Stimulated activated CD4-positive, alpha-beta T cell treated with anti-CD3 and anti-CD28 coated beads, Interleukin-4, amount 100 ng/mL, for 48 hours (primary cell): ENCODE measurements at regions not wholly inside any gene's neighbourhood (a gene's known extent, or its start where the extent isn't known, plus 50 kb on each side); places are given as distances from the start of the nearest gene placed in this dataset.
"Not testable (repeated sequence)": the region's sequence is repeated elsewhere in the genome, so short reads cannot be mapped to it uniquely, and the experiment has no call there.

Experiments used
- DNase-seq, 2 donors: peaks; one replicate each; pipeline ENCODE4 v3.0.0-alpha.2; 2020; ENCODE audit warnings: low read depth in 2 of 2

DNA sequence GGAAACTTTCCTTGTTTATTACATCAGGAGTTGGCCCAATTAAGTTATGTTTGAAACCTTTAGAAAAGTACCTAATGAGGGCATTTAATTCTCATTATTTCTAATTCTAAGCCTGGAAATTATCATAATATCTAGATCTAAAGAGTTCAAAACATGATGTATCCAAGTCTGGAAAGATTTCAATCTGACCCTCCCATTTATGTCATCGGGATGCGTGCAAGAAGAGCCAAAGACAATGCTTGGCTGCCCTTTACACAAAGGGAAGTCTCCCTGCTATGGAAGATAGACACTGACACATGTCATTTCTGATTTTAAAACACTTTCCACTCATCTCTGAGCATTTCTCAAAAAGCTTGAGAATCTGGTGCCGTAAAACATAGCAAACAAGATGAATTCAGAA, 222.4 kb downstream of the ANTXR2 start:
- no peak for DNase-seq

DNA sequence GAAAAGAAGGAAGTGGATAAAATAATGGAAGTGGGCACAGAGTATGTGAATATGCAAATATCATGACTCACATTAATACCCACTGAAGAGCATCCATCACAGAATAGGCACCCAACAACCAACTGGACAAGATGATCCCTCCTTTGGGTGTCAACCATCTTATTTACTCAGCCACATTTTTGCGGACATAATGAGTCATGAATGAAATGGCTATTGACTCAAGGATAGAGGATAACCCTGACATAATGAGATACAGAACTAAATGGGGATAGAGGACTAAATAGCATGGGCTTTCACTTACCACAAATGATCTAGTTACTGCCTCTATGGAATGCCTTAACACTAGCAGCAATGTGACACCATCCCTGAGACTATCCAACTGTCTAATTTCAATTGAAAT, 224.7 kb downstream of the ANTXR2 start:
- no peak for DNase-seq

DNA sequence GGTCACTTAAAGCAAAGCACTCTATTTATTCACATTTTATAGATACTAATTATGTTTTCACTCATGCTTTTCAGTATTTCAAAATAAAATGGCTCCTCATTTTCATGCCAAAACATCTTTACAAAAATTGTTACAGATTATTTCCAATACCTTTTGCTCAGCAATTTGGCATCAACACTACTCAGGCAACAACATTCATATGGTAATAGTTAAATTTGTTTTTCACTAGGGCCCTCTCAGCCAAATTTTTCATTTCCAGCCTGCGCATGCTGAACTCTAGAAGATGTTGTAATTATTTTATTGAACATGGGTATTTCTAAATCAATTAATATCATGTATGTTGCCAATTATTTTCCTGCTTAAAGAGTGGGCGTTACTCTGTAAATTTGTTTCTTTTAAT, 225.6 kb downstream of the ANTXR2 start:
- DNase-seq = no peak

GRCh38 chr4:79842162-79842561, 230.9 kb downstream of the ANTXR2 start:
- DNase-seq = no peak

GRCh38 chr4:79833857-79834256, 239.2 kb downstream of the ANTXR2 start:
- no peak for DNase-seq

GRCh38 chr4:79831701-79832514, 241.1 kb downstream of the ANTXR2 start:
- no peak for DNase-seq

GRCh38 chr4:79831119-79831528, 241.9 kb downstream of the ANTXR2 start:
- no peak for DNase-seq

DNA sequence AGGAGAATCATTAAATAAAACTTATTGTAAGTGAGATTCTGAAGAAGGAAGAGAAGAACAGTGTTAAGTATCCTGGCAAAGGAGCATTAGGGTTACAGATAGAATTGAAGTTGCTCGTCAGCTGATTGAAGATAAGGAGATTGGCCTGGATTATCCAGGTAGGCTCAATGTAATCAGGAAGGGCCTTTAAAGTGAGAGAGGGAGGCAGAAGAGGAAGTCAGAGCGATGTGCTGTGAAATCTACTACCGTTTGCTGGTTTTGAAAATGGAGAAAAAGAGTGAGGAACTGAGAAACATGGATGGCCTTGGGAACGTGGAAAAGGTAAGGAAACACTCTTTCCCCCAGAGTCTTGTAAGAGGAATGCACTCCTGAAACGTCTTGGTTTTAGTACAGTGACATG, 245.7 kb downstream of the ANTXR2 start:
- no peak for DNase-seq

DNA sequence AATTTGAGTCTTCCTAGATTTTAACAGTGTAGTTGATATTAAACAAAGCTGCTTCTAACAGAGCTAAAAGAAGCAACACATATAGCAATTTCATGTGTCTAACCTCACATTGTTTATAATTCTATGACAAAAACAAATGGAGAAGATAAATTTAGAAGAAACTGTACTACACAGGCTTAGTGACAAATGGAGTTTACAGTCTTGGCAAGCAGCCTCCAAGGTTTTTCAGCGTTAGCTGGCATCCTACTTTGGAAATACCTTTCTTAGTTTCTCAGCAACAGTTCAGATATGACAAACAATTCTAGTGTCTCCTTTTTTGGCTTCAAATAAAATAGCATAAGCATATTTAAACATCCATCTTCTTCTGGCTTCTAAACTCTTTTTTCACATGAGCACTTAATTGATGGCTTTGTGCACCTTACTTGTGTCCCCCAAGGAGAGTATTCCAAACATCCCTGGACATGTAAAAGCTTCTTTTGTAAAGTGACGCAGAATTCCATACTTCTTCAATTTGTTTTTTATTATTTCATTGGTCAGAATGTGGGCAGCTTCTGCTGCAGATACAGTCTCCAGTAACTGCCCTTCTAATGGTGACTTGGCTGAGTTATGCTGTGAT, 249.8 kb downstream of the ANTXR2 start:
- DNase-seq = no peak

DNA sequence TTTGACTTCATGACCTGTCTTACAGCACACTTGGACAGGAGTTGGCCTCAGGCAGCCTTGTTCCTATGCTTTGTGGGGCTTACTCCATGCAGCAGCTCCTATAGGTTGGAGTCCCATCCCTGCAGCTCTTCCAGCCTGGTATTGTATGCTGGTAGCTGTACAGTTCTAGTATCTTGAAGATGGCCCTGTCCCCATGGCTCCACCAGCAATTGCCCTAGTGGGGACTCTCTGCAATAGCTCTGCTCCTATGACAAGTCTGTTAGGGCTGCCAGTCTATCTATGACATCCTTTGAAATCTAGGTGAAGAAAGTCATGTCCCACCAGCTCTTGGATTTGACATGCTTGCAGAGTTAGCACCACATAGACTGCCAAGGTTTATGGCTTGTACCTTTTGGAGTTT, 252.6 kb downstream of the ANTXR2 start:
- DNase-seq = no peak

DNA sequence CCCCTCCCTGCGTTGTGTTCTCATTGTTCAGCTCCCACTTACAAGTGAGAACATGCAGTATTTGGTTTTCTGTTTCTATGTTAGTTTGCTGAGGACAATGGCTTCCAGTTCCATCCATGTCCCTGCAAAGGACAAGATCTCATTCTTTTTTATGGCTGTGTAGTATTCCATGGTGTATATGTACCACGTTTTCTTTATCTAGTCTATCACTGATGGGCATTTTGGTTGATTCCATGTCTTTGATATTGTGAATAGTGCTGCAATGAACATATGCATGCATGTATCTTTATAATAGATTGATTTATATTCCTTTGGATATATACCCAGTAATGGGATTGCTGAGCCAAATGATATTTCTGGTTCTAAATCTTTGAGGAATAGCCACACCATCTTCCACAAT, 265.1 kb downstream of the ANTXR2 start:
- not testable (repeated sequence) for DNase-seq

GRCh38 chr4:79798047-79798446, 275.0 kb downstream of the ANTXR2 start:
- DNase-seq = no peak

- no peak for DNase-seq
These were observed 276.1 kb downstream of the ANTXR2 start for GRCh38 chr4:79796948-79797347.

DNA sequence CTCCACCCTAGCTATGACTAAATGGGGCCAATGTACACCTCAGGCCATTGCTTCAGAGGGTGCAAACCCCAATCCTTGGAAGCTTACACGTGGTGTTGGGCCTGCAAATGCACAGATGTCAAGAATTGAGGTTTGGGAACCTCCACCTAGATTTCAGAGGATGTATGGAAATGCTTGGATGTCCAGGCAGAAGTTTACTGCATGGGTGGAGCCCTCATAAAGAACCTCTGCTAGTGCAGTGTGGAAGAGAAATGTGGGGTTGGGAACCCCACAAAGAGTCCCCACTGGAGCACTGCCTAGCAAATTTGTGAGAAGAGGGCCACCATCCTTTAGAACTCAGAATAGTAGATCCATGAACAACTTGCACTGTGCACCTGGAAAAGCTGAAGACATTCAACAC, 284.1 kb downstream of the ANTXR2 start:
- DNase-seq = no peak

- no peak for DNase-seq
These were observed 292.9 kb downstream of the ANTXR2 start for GRCh38 chr4:79780129-79780528.

- no peak for DNase-seq
These were observed 300.5 kb downstream of the ANTXR2 start for GRCh38 chr4:79772510-79772909.

DNA sequence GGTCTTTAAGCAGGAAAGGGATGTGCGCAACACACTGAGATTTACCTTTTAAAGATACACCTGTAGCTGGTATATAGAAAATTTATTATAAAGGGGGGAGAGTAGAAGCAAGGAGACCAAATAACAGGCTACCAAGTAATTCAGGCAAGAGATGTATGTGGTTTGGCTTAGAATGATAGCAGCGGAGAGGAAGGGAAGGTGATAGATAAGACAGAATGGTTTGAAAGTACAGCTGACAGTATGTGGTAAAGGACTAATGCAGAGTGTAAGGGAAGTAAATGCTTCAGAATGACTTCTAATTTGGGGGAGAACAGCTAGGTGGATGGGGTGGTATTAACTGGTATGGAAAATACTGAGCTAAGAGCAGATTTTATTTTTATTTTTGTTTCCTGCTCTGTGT, 308.9 kb downstream of the ANTXR2 start:
- DNase-seq = no peak

DNA sequence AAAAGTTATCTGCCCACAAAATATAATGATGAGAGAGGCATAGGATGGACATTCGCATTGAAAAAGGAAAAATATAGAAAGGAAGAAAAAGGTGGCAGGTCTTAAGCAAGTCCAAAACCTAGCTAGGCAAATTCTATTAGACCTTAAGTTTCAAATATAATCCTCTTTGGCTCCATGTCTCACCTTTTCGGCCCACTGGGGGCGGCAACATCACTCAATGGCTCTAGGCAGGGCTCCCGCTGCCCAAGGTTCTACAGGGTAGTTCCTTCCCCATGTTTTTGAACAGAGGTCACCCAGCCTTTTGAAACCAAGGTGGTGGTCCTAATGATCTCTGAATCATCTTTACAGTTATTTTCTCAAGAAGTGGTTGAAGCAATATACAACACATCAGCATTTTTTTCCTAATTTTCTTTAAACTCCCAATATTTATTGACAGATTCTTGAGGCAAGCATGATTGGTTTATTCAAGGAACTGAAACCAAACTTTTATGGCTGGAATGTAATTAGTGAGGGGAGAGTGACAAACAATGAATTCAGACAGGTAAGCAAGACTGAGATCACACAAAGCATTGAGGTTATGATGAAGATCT, 309.4 kb downstream of the ANTXR2 start:
- no peak for DNase-seq

- no peak for DNase-seq
These were observed 313.2 kb downstream of the ANTXR2 start for GRCh38 chr4:79759793-79760192.

- no peak for DNase-seq
These were observed 315.4 kb downstream of the ANTXR2 start for GRCh38 chr4:79757600-79757999.

GRCh38 chr4:79756140-79756895, 316.7 kb downstream of the ANTXR2 start:
- no peak for DNase-seq

DNA sequence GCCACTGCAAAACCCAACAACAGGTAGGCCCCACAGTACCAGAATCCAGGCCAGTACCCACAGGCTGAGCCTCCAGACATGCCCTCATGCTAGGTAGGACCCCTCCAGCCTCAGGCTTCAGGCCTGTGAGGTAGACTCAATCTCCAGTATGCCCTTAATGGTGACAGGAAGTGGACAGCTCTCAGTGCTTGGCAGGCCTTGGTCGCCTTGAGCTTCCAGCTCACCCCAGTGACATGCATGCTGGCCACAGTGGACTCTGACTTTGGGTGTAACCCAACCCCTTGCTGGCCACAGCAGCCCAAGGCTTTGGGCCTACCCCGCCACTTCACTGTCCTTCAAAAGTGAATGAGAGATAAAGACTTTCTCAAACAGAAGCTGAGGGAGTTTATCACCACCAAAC, 324.2 kb downstream of the ANTXR2 start:
- no peak for DNase-seq
